GM23248 (cell line): ENCODE measurements at regions not wholly inside any gene's neighbourhood (a gene's known extent, or its start where the extent isn't known, plus 50 kb on each side); places are given as distances from the start of the nearest gene placed in this dataset.

ENCODE experiments used
- DNase-seq: peaks from one replicate; pipeline ENCODE4 v3.0.0-alpha.2; 2015
- H2AFZ ChIP-seq: fragments of 200-600 bp; sonication (generic); 2 replicates; pipeline ENCODE4 v1.6.1; 2016; ENCODE audit warnings: antibody characterized with exemption
- H3F3A ChIP-seq: fragments of 200-600 bp; sonication (generic); 2 replicates; pipeline ENCODE4 v1.6.1; 2016; ENCODE audit warnings: mild to moderate bottlenecking, antibody characterized with exemption, mixed run types; ENCODE audit not compliant: insufficient read depth
- H3K27ac ChIP-seq: fragments of 200-600 bp; sonication (generic); 2 replicates; pipeline ENCODE4 v1.5.1; 2016; ENCODE audit warnings: mild to moderate bottlenecking
- H3K27me3 ChIP-seq: fragments of 200-600 bp; sonication (generic); replicated peaks from 2 replicates; pipeline ENCODE4 v1.6.1; 2016; ENCODE audit warnings: mild to moderate bottlenecking; ENCODE audit not compliant: insufficient read depth
- H3K36me3 ChIP-seq: fragments of 200-600 bp; sonication (generic); 2 replicates; pipeline ENCODE4 v1.6.1; 2016; ENCODE audit warnings: low read depth, mild to moderate bottlenecking
- H3K4me1 ChIP-seq: fragments of 200-600 bp; sonication (generic); 2 replicates; pipeline ENCODE4 v1.6.1; 2016; ENCODE audit warnings: mild to moderate bottlenecking; ENCODE audit not compliant: insufficient read depth
- H3K4me2 ChIP-seq: fragments of 200-600 bp; sonication (generic); one replicate; pipeline ENCODE4 v1.6.1; 2016; ENCODE audit warnings: mild to moderate bottlenecking; ENCODE audit not compliant: unreplicated experiment
- H3K4me3 ChIP-seq: fragments of 200-600 bp; sonication (generic); 2 replicates; pipeline ENCODE4 v1.5.1; 2016; ENCODE audit warnings: mild to moderate bottlenecking
- H3K79me2 ChIP-seq: fragments of 200-600 bp; sonication (generic); 2 replicates; pipeline ENCODE4 v1.6.1; 2016; ENCODE audit warnings: mild to moderate bottlenecking; ENCODE audit not compliant: insufficient read depth
- H3K9ac ChIP-seq: fragments of 200-600 bp; sonication (generic); 2 replicates; pipeline ENCODE4 v1.6.1; 2016; ENCODE audit warnings: mild to moderate bottlenecking
- H3K9me2 ChIP-seq: fragments of 200-600 bp; sonication (generic); 2 replicates; pipeline ENCODE4 v1.6.1; 2016; ENCODE audit warnings: mixed run types, mild to moderate bottlenecking, moderate library complexity; ENCODE audit not compliant: insufficient read depth
- H3K9me3 ChIP-seq: fragments of 200-600 bp; sonication (generic); one replicate; pipeline ENCODE4 v1.6.1; 2017; ENCODE audit warnings: low read depth
- H4K20me1 ChIP-seq: fragments of 200-600 bp; sonication (generic); 2 replicates; pipeline ENCODE4 v1.6.0; 2016; ENCODE audit not compliant: insufficient read depth
- EZH2 ChIP-seq: fragments of 200-600 bp; sonication (generic); IDR thresholded peaks from 2 replicates; pipeline ENCODE4 v1.6.1; 2018; ENCODE audit warnings: antibody characterized with exemption, mild to moderate bottlenecking; ENCODE audit not compliant: insufficient read depth, poor library complexity, severe bottlenecking
- EZH2phosphoT487 ChIP-seq: fragments of 200-600 bp; sonication (generic); IDR thresholded peaks from 2 replicates; pipeline ENCODE4 v1.6.1; 2018; ENCODE audit warnings: antibody characterized with exemption, moderate library complexity, mild to moderate bottlenecking, low read depth; ENCODE audit not compliant: insufficient read depth
- WGBS, 2 experiments: methylation state at CpG; one replicate each; pipeline ENCODE4 v1.1.6; 2015 to 2017; ENCODE audit warnings: low lambda C conversion rate in 2 of 2, low coverage in 1 of 2; ENCODE audit errors: missing lambda C conversion rate in 2 of 2; 5-methylcytosine and 5-hydroxymethylcytosine counted together
- in situ Hi-C: fragments of 300-500 bp; cut with MboI; formaldehyde crosslinking; loops from 2 replicates; pipeline ENCODE4 v1.15.0; 2020

DNA sequence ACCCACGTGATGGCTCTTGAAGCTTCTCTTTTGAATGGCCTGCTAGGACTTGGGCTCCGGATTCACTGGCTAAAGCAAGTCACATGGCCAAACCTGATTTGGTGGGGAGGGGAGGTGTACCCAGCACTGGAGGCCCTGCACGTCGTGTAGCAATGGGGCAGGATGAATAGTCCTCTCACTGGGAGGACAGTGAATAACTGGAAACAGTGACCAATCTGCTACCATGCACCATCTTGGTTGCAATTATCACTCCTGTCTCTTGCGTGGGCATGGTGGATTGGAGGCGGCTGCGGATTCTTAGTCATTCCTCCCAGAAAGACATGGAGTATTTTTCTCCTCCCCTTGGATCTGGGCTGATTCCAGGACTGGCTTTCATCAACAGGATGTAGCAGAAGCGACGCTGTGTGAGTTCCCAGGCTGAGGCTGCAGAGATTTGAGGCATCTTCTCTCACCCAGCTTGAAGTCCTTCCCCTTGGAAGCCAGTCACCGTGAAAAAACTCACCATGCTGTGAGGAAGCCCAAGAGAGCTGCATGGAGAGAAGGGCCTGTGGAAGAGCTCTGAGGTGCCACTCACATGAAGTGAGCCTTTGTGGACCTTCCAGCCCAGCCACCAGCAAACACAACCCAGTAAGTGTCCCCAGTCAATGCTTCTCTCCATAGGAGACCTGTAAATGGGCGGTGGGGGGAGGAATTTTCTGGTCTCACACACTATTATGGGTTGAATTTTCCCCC, 70.4 kb downstream of the IGLL1 start:
- Histone ChIP-seq H3K9ac (no peak overlapping the region), H3K27ac (no peak overlapping the region), H3K9me3 (no peaks in the 10 kb centered on the region), H3F3A (no peaks in the 10 kb centered on the region), H3K4me3 (no peak overlapping the region), H3K36me3 (no peaks in the 10 kb centered on the region), H3K4me2 (no peak overlapping the region), H3K27me3 (no peaks in the 10 kb centered on the region; the same call in 1 of the 2 replicates), H3K9me2 (no peaks in the 10 kb centered on the region), H4K20me1 (no peaks in the 10 kb centered on the region), H3K4me1 (no peaks in the 10 kb centered on the region), H2AFZ (no peak overlapping the region), H3K79me2 (no peaks in the 10 kb centered on the region)
- 41% methylated on average over 11 of the region's 11 CpGs for WGBS, 2 experiments
- TF ChIP-seq EZH2 = no peak
- TF ChIP-seq EZH2phosphoT487 = no peak
- in situ Hi-C loops = no loop called here
- DNase-seq = peak; percentile 20

DNA sequence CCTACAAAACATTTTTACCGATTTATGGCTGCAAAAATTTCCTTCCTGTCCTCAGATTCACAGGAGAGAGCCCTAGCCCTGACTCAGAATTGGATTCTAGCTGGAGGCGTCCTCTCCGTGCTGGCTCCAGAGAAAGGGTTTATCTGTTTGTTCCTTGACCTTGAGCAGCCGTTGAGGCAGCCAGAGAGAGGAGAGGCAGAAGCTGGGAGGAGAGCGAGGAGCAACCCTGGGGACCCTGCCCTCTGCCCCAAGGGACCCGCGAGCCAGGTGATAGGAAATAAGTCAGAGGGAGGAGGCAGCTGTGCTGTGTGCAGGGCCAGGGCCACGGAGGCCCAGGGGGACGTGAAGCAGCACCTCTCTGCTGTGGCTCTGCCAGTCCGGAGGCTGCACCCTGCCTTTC, 75.6 kb downstream of the IGLL1 start:
- no peak for DNase-seq
- Histone ChIP-seq H3K79me2 (no peaks in the 10 kb centered on the region), H3K4me1 (no peaks in the 10 kb centered on the region), H3K27me3 (no peaks in the 10 kb centered on the region), H3K9me2 (no peaks in the 10 kb centered on the region), H3F3A (no peaks in the 10 kb centered on the region), H2AFZ (no peak overlapping the region), H3K9me3 (no peaks in the 10 kb centered on the region), H3K27ac (no peak overlapping the region), H4K20me1 (no peaks in the 10 kb centered on the region), H3K36me3 (no peaks in the 10 kb centered on the region), H3K4me3 (no peak overlapping the region), H3K4me2 (no peak overlapping the region), H3K9ac (no peak overlapping the region)
- in situ Hi-C loops = no loop called here
- TF ChIP-seq EZH2 (no peak), EZH2phosphoT487 (no peak)
- WGBS, 2 experiments = 28 to 36% methylated on average over 10 of the region's 10 CpGs

DNA sequence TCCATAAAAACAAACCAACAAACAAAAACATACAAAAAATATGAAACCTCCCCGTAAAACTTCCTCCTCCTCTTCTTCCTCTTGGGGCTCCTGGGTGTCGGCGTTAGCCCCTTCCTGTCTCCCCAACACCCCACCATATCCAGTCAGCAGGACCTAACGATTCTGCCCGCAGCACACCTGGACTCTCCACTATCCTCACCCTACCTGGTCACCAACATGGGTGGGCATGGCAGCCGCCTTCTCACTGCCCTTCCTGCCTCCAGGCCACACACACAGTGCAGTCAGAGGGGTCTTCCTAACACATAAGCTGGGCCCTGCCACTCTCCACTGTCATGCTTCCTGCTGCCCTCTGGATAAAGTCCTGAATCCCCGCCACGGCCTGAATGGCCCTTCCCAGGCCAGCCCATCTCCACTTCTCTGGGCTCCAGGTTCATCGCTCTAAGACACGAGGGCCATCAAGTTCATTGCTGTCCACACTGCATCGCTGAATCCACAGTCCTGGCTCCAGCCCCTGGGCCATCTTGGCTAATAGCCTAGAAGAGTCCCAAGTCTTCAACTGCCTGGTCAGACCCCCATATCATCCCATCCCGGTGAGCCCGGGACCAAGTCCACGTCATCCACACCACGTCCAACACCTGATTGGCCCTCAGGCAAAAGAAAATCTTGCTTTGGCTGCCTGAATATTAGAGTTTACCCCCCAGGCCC, 76.2 kb downstream of the IGLL1 start:
- Histone ChIP-seq H3K36me3 (no peaks in the 10 kb centered on the region), H3K79me2 (no peaks in the 10 kb centered on the region), H3F3A (no peaks in the 10 kb centered on the region), H3K4me3 (no peak overlapping the region), H3K9me3 (no peaks in the 10 kb centered on the region), H3K4me1 (no peaks in the 10 kb centered on the region), H3K9ac (no peak overlapping the region), H3K9me2 (no peaks in the 10 kb centered on the region), H3K4me2 (no peak overlapping the region), H3K27me3 (no peaks in the 10 kb centered on the region), H3K27ac (no peak overlapping the region), H4K20me1 (no peaks in the 10 kb centered on the region), H2AFZ (no peak overlapping the region)
- in situ Hi-C loops = no loop called here
- no peak for DNase-seq
- WGBS, 2 experiments = 66 to 67% methylated on average over 15 of the region's 15 CpGs
- no peak for TF ChIP-seq EZH2
- no peak for TF ChIP-seq EZH2phosphoT487

DNA sequence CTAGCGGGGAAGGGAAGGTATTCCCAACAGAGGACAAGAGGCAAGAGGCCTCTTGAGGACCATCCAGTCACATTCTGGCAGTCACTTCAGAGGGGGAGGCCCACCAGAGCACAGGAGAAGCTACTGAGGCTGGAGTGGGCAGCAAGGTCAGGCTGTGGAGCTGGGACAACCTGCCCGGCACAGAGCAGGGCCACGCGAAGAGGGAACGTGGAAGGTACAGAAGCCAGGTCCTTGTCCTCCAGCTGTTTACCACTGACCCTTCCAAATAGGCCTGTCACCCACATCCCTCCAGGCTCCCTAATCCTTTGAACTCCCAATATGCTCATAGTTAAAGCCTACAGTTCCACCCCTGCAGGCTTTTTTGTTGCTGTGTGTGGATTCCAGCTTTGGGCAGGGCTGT, 76.9 kb downstream of the IGLL1 start:
- Histone ChIP-seq H3K27ac (no peak overlapping the region), H3K4me2 (no peak overlapping the region), H3K27me3 (no peaks in the 10 kb centered on the region), H3K4me1 (no peaks in the 10 kb centered on the region), H4K20me1 (no peaks in the 10 kb centered on the region), H2AFZ (no peak overlapping the region), H3K9ac (no peak overlapping the region), H3K9me3 (no peaks in the 10 kb centered on the region), H3K9me2 (no peaks in the 10 kb centered on the region), H3K36me3 (no peaks in the 10 kb centered on the region), H3F3A (no peaks in the 10 kb centered on the region), H3K79me2 (no peaks in the 10 kb centered on the region), H3K4me3 (no peak overlapping the region)
- WGBS, 2 experiments = 81 to 82% methylated on average over 5 of the region's 5 CpGs
- in situ Hi-C loops = no loop called here
- TF ChIP-seq EZH2 = no peak
- DNase-seq = no peak
